GM19238 (cell line): ENCODE measurements at regions not wholly inside any gene's neighbourhood (a gene's known extent, or its start where the extent isn't known, plus 50 kb on each side); places are given as distances from the start of the nearest gene placed in this dataset.
"Not testable (repeated sequence)": the region's sequence is repeated elsewhere in the genome, so short reads cannot be mapped to it uniquely, and the experiment has no call there.

ENCODE experiments used
- DNase-seq: peaks from one replicate; pipeline ENCODE4 v3.0.0; 2011; ENCODE audit warnings: low spot score; ENCODE audit not compliant: insufficient read length

DNA sequence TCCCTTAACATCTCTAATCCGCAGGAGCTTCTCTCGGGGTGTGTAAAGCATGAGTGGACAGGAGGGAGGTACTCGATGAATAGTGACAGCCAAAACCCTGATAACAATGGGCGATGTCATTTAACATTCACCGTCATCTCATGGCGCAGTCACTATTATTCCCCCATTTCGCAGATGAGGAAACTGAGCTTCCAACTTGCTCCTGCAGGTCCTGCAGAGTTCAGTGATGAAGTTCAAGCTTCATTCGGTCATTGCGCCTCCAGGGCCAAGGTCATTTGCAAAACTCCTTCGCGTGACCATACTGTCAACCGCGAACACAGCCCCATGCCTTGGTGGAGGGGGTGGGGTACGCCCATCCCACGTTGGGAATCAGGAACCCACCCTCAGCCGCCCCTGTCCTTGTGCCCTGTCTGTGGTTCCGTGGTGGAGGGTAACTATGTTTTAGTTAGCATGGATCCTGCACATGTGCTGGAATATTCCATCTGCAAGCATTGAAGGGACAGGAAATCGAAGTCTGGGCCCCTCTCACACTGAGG is 215.5 kb downstream of the TFCP2L1 start:
- DNase-seq, result no peak

DNA sequence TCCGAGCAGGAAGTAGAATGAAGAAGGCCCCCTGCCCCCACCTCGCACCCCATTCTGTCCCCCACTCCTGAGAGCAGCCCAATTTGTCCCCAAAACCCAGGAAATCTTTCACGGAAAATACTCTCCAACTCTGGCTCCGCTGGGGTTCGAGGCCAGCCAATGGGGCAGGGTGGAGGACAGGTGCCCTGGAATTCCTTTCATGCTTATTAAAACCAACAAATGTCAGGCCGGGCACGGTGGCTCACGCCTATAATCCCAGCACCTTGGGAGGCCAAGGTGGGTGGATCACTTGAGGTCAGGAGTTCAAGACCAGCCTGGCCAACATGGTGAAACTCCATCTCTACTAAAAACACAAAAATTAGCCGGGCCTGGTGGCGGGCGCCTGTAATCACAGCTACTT is 214.9 kb downstream of the TFCP2L1 start:
- not testable (repeated sequence) for DNase-seq

DNA sequence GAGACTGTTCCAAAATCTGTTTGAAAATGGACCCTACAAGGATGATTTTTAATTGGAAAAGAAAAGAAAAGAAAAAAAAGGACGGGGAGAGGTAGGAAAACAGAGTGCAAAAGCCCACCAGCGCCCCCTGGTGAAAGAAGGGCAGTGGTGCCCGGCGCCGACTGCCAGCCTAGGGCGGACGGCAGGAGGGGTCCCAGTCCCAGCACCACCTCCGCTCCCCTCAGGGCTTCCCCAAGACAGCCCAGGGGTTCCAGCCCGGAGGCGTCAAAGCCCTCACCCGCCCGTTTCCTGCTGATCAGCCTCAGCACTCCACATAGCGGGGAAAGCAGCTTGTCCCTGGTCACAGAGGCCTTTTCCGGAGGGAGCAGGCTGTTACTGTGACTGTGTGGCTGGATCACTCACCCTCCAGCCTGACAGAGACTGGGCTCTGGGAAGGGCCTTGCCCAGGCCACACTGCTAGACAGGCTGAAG is 213.9 kb downstream of the TFCP2L1 start:
- DNase-seq, result peak; percentile 60

DNA sequence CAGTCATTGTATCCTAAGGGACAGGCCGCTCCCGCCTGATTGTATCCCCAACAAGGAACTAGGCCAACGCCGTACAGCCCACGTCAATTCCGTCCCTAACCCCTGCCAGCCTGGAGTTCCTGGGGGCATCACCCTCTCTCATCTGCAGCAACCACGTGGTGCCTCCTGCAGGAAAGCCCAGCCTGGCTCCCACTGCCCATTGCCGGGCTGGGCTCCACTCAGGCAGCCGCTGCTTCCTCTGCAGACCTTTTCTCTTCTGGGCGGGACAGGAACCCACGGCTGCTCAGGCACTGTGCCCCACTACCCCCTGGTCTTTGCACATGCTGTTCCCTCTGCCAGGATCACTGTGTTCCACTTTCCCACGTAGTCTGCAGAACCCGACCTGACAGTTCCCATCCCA is 212.2 kb downstream of the TFCP2L1 start:
- DNase-seq, result no peak

DNA sequence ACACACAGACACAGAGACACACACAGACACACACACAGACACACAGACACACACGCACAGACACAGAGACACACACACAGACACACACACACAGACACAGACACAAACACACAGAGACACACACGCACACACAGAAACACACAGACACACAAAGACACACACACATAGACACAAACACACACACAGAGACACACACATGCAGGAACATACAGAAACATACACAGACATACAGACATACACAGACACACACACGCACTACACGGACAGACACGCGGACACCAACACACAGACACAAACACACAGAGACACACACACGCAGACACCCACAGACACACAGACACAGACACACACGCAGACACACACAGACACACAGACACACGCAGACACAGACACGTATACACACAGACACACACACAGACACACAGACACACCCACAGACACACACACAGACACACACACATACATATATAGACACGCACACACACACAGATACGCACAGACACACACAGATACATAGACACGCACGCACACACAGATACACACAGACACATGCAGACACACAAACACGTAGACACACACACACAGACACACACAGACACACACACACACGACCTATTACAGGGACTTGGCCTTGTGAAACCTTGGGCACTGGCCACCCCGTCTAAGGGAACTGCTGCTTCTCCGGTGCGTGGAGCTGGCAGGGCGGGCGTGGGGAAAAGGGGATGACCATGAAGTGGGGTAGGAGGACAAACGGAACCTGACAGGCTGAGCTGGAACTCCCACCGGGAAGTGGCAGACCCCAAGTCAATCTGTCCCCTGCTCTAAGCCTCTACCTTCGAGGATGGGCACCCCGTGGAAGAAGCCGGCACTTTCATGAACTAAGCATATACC is 211.4 kb downstream of the TFCP2L1 start:
- no peak for DNase-seq

DNA sequence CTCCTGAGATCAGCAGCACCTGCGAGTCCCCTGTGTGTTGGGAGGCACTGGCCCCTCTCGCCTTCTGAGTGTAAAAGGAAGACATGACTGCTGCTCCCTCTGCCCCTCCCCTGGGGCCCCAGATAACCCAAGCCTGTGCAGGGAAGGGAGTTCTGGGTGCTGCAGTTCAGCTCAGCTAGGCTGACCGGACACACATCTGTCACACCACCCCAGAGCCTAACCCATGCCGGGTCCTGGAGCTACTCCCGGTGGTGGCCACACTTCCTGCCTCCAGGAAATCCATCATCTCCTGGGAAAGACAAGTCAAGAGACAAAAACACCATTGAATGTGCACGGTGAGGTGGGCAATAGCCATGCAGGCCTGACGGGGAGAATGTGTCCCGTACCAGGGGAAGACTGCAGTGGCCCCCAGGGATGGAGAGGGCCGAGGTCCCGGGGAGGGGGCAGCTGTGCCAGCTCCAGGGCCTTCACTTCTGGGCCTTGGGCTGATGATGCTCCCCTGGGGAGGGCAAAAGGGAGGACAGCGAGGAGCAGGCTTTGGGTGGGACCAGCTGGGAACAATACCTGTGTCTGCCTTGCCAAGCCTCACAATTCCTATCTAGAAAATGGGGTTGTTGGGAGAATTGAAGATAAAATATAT is 210.6 kb downstream of the TFCP2L1 start:
- DNase-seq, result no peak

DNA sequence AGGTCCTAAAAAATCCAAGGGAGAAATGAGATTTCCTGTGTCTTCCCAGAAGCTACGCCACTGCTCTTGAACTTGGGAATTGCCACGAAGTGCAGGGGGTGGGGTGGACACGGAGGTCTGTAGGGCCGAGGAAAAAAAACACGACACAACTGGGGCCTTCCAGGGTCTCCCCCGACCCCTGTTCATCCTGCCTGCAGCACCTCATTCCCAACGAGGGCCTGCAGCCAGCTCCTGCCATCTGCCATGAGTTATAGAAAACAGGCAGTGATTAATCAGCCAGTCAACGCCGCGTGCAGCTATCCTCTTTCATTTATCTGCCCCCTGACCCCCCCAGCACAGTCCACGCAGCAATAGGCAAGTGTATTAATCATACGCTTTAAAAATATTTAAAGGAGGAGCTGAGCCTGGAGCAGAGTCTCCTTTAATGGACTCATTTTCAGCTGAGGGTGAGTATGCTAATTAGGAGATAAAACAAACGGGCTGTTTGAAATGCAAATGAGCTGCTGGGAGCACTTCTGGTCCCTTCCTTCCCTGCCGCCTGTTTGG is 209.9 kb downstream of the TFCP2L1 start:
- no peak for DNase-seq

DNA sequence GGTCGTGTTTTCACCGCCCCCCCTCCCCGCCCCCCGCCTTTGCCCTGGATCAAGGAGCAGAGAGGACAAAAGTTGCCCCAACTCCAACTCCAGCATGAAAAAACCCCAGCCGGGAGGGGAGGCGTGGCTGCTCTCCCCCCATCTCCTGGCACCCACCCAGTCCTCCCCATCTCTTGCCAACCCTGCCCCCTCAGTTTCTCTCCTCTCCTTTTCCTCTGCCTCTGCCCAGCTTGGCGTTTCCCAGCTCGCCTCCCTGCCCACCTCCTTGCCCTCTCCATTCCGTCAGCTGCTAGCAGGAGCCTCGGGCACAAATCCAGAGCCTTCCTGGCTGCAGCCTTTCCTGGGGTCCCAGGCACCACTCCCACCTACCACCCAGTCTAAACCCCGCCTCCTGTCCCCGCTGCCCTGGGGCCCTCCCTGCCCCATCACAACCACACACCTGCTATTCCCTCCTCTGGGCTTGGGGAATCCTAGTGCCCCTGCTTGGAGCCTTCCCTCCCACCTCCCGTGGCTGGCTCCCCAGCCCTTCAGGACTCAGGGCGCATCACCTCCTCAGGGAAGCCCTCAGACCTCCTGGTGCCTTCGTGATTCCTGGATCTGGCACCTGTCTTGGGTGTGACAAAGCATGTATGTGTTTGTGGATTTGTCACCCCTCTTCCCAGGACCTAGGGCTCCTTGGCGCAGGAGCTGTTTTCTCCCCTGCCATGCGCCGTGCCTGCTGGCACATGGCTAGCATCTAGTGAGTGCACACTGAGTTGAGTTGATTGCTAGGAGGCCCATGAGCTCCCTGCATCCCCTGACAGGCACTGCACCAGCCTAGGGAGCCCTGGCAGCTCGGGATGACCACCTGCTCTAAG is 209.1 kb downstream of the TFCP2L1 start:
- no peak for DNase-seq

DNA sequence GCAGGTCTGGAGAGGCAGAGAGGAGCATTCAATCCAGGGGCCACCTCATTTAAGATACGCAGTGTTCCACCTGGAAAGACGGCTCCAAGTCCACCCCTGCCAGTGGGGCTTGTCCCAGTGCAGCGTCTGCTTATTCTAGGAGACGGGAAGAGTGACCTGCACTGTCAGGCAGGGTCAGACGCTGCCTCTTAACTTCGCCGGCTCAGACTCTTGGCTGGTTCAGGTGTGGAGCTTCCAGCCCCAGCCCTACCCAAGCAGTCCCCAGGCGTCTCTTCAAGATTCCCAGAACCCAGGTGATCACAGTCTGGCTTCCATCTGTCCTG is 208.5 kb downstream of the TFCP2L1 start:
- no peak for DNase-seq

DNA sequence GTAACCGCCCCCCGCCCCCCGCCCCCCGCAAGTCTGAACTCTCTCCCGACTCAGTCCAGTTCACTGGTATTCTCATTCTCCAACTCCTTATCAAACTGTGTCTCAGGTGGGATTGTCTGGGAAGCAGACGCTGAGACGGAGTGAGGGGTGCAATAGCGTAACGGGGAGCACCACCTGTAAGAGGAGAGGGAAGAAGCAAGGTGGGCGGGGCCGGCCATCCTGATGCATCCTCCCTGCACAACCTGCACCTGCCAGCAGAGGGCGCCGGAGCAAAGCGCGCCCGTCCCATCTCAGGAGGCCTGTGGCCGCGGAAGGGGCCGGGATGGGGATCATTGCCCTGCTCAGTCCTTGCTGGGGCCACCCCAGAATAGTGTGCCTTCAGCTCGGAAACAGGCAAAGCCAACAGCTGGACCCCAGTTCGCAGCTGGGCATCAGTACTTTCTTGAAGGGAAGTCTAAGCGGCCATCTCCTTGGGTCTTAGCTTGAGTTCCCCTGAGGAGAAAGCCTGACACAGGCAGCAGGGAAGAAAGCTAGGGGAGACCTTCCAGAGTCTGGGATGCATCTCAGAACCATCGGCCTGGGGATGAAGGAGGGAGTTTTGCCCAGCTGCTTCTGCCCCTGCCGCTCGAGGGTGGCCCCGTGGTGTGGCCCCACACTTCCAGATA is 208.0 kb downstream of the TFCP2L1 start:
- DNase-seq, result peak; percentile 46

DNA sequence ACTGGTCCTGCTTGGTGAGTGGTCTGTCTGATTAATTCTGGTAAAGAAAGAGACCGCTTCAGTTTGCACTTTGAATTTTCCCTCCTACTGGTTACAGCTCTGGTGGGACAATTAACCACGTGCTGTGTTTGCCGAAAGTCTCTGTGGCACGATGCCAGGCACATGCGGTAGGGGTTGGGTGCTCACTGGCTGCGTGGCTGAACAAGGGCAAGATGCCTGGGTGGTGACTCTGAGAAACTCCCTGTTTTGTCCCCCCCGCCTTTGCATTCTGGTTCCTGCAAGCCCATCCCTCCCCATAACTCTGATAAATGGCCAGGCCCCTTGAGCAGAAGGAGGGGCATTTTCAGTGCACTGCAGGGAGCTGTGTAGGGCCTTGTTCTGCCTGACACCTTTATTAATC is 206.1 kb downstream of the TFCP2L1 start:
- DNase-seq, result no peak

DNA sequence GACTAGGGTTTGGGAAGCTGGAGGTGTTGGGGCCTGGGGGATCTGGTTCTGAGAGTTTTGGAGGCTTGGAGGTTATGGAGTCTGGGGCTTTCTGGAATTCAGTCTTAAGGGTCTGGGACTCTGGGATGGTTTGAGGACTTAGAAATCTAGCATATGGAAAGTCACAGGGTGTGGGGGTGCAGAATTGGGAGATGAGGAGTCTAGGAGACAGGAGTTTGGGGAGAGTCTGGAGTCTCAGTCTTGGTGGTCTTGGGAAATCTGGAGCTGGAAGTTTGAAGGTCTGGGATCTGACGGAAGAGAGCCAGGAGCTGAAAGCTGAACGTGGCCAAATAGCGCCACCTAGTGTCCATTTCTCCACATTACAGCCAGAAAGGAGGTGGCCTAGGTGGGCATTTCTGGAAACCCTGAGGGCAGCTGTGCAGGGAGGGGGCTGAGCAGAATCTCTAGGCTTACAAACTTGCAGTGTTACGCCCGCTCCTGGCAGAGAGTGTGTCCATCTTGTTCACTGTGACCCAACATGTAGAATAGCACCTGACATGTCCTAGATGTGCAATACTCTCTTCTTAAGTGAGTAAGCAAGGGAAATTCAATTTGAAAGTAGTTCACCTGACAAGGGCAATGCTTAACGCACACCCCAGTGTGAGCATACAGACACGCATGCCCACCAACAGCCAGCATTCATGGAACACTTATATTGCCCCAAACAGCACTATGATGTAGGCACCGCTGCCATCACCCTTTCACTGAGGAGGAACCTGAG is 204.8 kb downstream of the TFCP2L1 start:
- peak; percentile 46 for DNase-seq

DNA sequence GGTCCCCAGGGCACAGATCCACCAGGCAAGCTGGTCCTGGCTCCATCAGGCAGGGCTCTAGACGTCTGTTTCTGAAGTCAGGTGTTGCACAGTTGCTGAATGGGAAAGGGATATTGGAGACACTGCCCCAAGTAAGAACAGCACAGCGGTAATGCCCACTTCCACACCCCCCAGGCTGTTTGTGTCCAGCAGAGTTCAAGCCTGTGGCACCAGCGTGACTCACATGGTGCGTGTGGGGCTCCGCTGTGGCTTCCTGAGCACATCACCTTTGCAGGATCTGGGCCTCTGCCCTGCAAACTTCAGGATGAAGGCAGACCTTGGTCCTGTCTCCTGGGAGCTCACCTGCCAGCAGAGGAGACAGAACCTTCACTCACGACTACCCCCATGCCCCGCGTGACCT is 203.3 kb downstream of the TFCP2L1 start:
- no peak for DNase-seq

DNA sequence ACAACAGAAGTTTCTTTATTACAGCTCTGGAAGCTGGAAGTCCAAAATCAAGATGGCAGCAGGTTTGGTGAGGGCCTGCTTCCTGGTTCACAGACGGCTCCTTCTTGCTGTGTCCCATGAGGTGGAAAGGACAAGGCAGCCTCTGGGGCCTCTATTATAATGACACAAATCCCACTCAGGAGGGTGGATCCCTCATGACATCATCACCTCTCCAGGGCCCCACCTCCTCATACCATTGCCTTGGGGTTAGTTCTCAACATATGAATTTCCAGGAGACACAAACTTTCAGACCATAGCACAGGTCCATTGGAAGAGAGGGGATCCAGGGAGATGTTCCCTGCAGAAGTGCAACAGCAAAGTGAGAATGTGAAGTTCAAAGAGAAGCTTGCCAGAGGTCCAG is 202.8 kb downstream of the TFCP2L1 start:
- no peak for DNase-seq

DNA sequence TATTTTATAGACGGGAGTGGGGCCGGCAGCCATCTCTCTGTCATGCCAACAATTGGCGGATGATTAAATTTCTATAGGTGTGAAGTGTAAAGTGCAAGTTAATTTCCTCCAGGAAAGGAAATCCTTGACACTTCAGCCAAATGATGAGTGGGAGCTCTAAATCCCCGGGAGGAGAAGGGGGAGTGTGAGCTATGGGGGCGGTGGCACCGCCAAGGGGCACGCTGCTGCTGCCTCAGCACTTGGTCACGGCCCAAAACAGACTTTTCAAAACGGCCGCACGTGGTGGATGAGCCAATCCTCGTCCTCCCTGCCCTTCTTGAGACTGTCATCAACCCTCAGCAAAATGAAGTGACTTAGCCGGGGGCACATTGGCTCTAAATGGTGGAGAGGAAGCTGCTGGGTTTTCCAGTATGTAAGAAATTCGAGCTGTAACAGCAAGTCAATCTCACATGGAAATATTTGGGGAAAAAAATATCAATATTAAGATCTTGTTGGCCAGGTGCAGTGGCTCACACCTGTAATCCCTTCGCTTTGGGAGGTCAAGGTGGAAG is 200.8 kb downstream of the TFCP2L1 start:
- DNase-seq, result no peak

DNA sequence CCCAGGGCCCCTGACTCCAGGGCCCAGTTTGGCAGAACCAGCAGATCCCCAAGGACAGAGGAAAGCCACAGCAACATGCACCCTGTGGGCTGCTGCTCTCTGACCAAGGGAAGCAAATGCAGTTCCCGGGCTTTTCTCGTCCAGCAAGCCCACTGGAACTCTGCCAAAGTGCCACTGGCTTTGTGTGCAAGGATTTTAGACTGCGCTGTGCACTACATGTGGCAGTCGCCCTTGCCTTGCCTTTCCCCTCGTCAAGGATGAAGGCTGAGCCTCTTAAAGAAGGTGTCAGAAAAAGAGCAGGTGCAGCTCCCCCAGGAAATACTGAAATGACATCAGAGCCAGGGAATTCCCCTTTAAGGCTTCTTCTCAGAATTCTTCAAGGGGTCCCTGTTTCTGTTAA is 199.2 kb downstream of the TFCP2L1 start:
- DNase-seq, result no peak

DNA sequence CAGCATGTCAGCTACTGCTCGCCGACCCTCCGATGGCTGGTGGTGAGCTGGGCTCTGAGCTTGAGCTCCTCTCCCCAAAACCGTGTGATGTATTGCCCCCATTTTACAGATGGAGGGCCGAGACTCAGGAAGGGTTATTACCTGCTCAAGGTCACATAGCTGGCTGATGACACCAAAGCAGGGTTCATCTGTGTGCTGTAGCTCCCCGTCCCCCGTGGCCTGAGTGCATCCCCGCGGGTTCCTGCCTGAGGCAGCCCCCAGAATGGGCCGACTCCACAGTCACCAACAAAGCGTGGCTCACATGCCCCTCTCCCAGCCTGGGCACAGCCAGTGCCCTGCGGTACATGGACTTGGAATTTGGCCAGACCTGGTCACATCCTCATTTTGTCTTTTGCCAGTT is 198.6 kb downstream of the TFCP2L1 start:
- no peak for DNase-seq

DNA sequence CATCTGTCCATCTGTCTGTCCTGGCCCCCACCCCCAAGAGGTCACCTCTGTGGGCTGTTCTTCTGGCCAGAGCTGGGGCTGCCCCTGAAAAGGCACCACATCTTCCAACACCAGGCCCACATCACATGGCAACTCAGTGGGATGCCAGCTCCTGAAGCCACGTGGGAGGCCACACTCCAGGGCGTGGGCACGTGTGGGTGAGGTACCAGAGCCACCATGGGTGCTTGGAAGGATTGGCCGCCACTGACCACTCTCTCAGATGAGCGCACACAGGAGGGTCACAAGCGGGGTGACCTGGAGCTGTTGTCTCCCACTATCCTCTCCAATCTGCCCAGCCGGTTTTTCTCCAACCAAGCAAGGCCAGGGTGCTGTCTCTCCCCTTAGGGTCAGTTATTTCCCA is 197.9 kb downstream of the TFCP2L1 start:
- no peak for DNase-seq

DNA sequence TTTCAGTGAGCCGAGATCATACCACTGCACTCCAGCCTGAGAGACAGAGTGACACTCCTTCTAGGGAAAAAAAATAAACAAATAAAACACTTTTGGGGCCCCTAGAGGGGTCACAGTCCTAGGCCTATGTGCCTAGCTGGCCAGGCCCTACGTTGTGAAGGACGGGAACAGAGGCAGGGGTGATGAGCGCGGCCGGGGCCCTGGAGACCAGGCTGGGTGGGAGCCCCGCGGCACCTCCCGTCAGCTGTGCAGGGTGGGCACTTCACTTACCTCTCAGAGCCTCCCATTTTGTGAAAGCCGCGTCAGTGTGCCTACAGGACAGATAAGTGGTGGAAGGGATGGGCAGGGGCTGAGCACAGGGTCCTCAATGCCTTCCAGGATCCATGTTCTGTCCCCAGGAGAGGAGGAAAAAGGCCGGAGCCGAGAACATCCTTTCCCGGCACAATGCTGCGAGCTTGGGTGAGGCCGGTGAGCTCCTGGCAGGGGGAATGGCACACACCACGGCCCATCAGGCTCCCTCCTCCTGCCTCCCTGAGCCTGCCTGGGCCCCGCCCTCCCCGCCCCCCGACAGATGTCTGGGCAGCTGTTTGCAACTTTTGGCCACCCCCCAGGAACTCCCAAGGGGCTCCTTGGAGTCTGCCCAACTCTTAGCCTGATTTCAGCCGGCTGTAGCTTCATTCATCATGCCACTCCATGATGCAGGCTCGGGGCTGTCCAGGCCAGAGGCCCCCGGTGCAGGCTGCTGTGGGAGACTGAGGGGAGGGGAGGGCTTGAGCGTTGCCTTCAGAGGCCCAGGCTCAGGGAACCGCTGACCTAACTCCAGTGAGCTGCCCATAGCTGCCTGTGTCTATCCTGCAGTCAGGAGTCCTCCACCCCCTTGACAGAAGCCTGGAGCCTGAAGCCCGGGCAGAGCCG is 196.5 kb downstream of the TFCP2L1 start:
- no peak for DNase-seq
